22Rv1 (cell line): ENCODE measurements at regions not wholly inside any gene's neighbourhood (a gene's known extent, or its start where the extent isn't known, plus 50 kb on each side); places are given as distances from the start of the nearest gene placed in this dataset.

ENCODE experiments used
- ZFX ChIP-seq: fragments of 450-650 bp; IDR thresholded peaks from 2 replicates; pipeline ENCODE4 v1.6.1; 2017; ENCODE audit warnings: antibody characterized with exemption, borderline replicate concordance
- TF ChIP-seq, protein P1 (sequence below): fragments of 450-650 bp; IDR thresholded peaks from 2 replicates; pipeline ENCODE4 v1.5.1; 2017; ENCODE audit warnings: mild to moderate bottlenecking

DNA sequence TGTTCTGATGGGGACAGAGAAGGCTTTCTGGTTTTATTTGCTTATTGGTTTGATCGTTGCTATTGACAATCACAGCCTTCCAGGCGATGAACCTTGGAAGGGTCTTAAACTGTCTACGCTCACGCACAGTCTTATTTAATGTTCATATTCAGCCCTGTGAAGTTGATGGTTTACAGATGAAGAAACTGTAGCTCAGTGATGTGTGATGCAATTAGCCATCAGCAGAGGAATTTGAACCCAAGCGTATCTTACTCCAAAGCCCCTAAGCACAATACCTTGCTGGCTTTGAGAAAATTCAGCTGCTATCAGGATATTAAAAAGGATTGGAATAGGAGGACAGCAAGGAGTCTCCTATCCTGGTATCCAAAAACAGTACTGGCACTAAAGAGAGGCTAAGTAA is 77.1 kb upstream of the CALM2 start:
- TF ChIP-seq, protein P1, sequence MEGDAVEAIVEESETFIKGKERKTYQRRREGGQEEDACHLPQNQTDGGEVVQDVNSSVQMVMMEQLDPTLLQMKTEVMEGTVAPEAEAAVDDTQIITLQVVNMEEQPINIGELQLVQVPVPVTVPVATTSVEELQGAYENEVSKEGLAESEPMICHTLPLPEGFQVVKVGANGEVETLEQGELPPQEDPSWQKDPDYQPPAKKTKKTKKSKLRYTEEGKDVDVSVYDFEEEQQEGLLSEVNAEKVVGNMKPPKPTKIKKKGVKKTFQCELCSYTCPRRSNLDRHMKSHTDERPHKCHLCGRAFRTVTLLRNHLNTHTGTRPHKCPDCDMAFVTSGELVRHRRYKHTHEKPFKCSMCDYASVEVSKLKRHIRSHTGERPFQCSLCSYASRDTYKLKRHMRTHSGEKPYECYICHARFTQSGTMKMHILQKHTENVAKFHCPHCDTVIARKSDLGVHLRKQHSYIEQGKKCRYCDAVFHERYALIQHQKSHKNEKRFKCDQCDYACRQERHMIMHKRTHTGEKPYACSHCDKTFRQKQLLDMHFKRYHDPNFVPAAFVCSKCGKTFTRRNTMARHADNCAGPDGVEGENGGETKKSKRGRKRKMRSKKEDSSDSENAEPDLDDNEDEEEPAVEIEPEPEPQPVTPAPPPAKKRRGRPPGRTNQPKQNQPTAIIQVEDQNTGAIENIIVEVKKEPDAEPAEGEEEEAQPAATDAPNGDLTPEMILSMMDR = no peak
- no peak for TF ChIP-seq ZFX
